ENCODE measurements at regions not wholly inside any gene's neighbourhood (a gene's known extent, or its start where the extent isn't known, plus 50 kb on each side); places are given as distances from the start of the nearest gene placed in this dataset.

- TF ChIP-seq CTCF (IDR thresholded peaks at IDR 0.05) (no peak), EZH2 (IDR thresholded peaks at IDR 0.05) (no peak)
Observed at GRCh38 chr4:81751531-81752289, 280.0 kb upstream of the RASGEF1B start.

All from neural progenitor cell (in vitro differentiated cells).